ENCODE measurements at regions not wholly inside any gene's neighbourhood (a gene's known extent, or its start where the extent isn't known, plus 50 kb on each side); places are given as distances from the start of the nearest gene placed in this dataset.

GRCh38 chr1:82844911-82845827 is 1044.4 kb downstream of the ADGRL2 start:
- TF ChIP-seq CTCF (IDR thresholded peaks at IDR 0.05) = no peak
- Histone ChIP-seq H3K4me3 (no peak overlapping the region), H3K36me3 (no peaks in the 10 kb centered on the region), H3K27me3 (ENCODE audit: low read depth) (no peaks in the 10 kb centered on the region), H3K9me3 (no peaks in the 10 kb centered on the region), H3K4me1 (no peaks in the 10 kb centered on the region), H3K27ac (no peak overlapping the region)
- intact Hi-C loops (cut with DNase I) = no loop called here
- no peak for ATAC-seq
- DNase-seq = no peak

- Histone ChIP-seq H3K4me1 (no peaks in the 10 kb centered on the region), H3K27me3 (ENCODE audit: low read depth) (no peaks in the 10 kb centered on the region), H3K9me3 (no peaks in the 10 kb centered on the region), H3K27ac (no peak overlapping the region), H3K4me3 (no peak overlapping the region), H3K36me3 (no peaks in the 10 kb centered on the region)
- no peak for ATAC-seq
- no peak for DNase-seq
- no peak for TF ChIP-seq CTCF (IDR thresholded peaks at IDR 0.05)
- intact Hi-C loops (cut with DNase I) = no loop called here
These were observed 1043.7 kb downstream of the ADGRL2 start for GRCh38 chr1:82844447-82844846.

GRCh38 chr1:82843876-82844275 is 1043.1 kb downstream of the ADGRL2 start:
- no peak for TF ChIP-seq CTCF (IDR thresholded peaks at IDR 0.05)
- ATAC-seq = no peak
- Histone ChIP-seq H3K4me3 (no peak overlapping the region), H3K4me1 (no peaks in the 10 kb centered on the region), H3K9me3 (no peaks in the 10 kb centered on the region), H3K27me3 (ENCODE audit: low read depth) (no peaks in the 10 kb centered on the region), H3K27ac (no peak overlapping the region), H3K36me3 (no peaks in the 10 kb centered on the region)
- intact Hi-C loops (cut with DNase I) = no loop called here
- no peak for DNase-seq

- intact Hi-C loops (cut with DNase I) = no loop called here
- Histone ChIP-seq H3K4me1 (no peaks in the 10 kb centered on the region), H3K27me3 (ENCODE audit: low read depth) (no peaks in the 10 kb centered on the region), H3K9me3 (no peaks in the 10 kb centered on the region), H3K27ac (no peak overlapping the region), H3K36me3 (no peaks in the 10 kb centered on the region), H3K4me3 (no peak overlapping the region)
- no peak for DNase-seq
- no peak for TF ChIP-seq CTCF (IDR thresholded peaks at IDR 0.05)
- no peak for ATAC-seq
These were observed 1039.5 kb downstream of the ADGRL2 start for GRCh38 chr1:82840192-82840591.

GRCh38 chr1:82837766-82838465 is 1037.2 kb downstream of the ADGRL2 start:
- Histone ChIP-seq H3K27ac (no peak overlapping the region), H3K36me3 (no peaks in the 10 kb centered on the region), H3K9me3 (no peaks in the 10 kb centered on the region), H3K27me3 (ENCODE audit: low read depth) (no peaks in the 10 kb centered on the region), H3K4me3 (no peak overlapping the region), H3K4me1 (no peaks in the 10 kb centered on the region)
- intact Hi-C loops (cut with DNase I) = no loop called here
- no peak for TF ChIP-seq CTCF (IDR thresholded peaks at IDR 0.05)
- ATAC-seq (no peak), DNase-seq (no peak)
